AG10803 (cell line): ENCODE measurements at regions not wholly inside any gene's neighbourhood (a gene's known extent, or its start where the extent isn't known, plus 50 kb on each side); places are given as distances from the start of the nearest gene placed in this dataset.

Source experiments
- DNase-seq: peaks from one replicate; pipeline ENCODE4 v3.0.0; 2010; ENCODE audit warnings: low read depth
- H3K4me3 ChIP-seq: 2 replicates; pipeline ENCODE4 v1.5.1; 2011; ENCODE audit warnings: mild to moderate bottlenecking, low read length, control low read depth
- CTCF ChIP-seq: conservative IDR thresholded peaks from 2 replicates; pipeline ENCODE4 v1.5.1; 2011; ENCODE audit warnings: mild to moderate bottlenecking, low read length, control low read depth, inconsistent platforms

- DNase-seq, result no peak
- TF ChIP-seq CTCF, result no peak
- no peak overlapping the region for H3K4me3 ChIP-seq
Measured at GRCh38 chr10:62742536-62743061, 61.9 kb upstream of the ADO start.

DNA sequence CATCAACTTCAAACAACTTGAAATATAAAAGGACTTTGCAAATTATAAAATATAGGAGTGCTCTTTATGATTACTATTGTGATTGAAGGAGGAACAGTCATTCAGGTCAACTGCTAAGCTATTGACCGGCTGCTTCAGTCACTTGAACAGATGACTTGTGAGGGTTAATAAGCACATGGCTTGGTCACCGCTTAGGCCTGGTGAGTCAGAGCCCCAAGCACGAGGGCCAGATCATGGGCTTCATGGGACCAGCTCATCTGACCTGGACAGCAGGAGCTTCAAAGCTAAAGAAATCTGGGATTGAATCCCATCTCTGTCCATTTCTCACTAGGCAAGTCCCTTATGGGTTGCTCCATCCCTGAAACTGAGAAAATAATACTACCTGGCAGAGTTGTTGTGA is 60.4 kb upstream of the ADO start:
- no peak overlapping the region for H3K4me3 ChIP-seq
- DNase-seq, result peak; percentile 29
- no peak for TF ChIP-seq CTCF

- no peak for TF ChIP-seq CTCF
- DNase-seq, result no peak
- H3K4me3 ChIP-seq, result no peak overlapping the region
Measured at GRCh38 chr10:62745581-62745980, 58.9 kb upstream of the ADO start.

- TF ChIP-seq CTCF, result no peak
- H3K4me3 ChIP-seq, result no peak overlapping the region
- no peak for DNase-seq
Measured at GRCh38 chr10:62746951-62747729, 57.4 kb upstream of the ADO start.

GRCh38 chr10:62748386-62748785 is 56.1 kb upstream of the ADO start:
- no peak for TF ChIP-seq CTCF
- H3K4me3 ChIP-seq, result no peak overlapping the region
- no peak for DNase-seq

DNA sequence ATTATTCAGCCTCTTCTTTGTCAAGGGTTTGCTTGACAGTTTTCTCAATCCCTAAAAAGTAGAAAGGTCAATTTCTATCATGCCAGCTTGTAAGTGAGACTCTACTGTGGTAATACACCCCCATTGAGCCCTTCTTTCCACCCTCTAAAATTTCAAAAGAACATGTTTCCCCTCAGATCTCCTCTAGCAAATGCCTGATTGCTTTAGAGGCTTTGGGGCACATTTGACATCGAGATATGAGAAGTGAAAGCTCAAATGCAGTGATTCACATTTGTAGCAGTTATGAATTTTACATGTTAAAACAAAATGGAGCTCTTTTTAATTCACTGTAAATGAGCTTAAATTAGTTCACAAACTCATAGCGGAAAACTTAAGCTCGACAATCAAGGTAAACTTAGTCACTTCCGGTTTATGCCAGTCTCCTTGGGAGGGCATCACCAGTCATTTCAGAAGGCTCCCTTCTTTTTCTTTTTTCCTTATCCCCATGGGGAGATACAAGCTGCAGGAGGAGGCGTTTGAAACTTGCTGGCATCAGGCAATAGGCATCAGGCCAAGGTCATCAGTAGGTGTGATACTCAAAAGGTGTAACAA is 55.3 kb upstream of the ADO start:
- no peak for TF ChIP-seq CTCF
- H3K4me3 ChIP-seq, result no peak overlapping the region
- no peak for DNase-seq
